ENCODE measurements at regions not wholly inside any gene's neighbourhood (a gene's known extent, or its start where the extent isn't known, plus 50 kb on each side); places are given as distances from the start of the nearest gene placed in this dataset.

DNA sequence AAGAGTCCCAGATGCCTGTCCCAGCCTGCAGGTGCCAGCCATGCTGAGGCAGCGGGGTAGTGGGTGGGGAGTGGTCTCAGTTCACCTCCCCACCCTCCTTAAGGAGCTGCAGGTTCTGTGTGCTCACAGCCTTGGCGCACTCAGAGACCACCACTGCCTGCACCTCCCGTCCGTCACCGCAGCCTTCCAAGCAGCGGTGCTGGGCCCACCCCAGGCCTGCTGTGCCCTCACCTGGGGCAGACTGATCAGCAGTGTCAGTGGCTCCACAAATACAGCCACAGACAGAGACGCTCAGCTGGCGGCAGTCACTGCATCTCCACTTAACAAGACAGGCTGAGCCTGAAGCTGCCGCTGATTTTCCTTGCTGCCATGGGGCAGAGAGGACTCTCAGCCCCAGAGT is 120.2 kb downstream of the RFLNA start:
- DNase-seq (ENCODE audit: low read depth): no peak

DNA sequence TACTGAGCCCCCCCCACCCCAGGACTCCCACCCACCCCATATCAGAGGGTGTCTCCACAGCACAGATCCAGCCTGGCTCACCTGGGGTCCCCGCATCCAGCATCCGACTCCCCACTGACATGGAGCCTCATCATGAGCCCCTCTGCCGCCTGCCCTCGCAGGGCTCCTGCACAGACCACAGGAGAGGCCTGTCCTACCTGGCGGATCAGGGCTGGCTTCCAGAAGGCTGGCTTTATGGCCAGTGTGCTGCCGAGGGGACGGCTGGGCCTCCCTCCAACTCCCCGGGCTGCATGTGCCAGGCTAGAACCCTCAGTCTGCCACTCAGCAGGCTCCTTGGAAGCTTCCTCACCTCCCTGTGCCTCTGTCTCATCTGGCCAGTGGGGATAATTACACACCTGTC is 119.0 kb downstream of the RFLNA start:
- DNase-seq (ENCODE audit: low read depth): no peak

DNA sequence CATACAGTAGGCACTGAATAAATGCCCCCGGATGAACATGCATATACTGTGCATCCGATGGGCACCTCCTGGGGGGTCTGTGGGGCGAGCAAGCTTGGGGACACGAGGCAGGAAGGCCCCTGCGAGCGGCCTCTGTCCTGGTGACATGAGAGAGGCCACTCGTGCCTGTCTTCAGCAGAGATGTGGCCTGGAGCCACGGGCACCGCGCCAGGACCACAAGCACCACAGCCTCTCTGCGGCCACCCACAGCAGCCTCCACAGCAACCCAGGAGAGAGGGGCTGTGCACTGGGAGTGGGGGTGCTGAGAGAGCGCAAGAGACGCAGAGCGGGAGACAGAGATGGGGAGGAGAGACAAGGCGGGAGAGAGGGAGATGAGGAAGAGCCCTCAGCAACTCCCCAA is 118.5 kb downstream of the RFLNA start:
- DNase-seq (ENCODE audit: low read depth): peak; percentile 53

DNA sequence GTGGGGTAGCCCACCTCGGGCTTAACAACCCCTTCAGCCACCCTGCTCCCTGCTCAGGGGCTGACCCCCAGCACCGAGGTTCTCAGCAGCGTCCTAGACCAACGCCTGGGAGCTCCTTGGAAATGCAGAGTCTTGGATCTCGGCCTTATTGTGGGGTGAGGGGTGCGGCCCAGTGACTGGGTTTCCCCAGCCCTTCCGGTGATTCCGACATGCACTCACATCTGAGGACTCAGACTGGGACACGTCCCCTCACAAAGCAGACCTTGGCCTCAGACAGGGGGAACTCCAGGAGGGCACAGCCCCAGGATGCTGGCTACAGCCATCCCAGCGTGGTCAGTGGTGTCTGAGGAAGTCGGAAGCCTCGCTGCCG is 117.7 kb downstream of the RFLNA start:
- DNase-seq (ENCODE audit: low read depth): no peak

DNA sequence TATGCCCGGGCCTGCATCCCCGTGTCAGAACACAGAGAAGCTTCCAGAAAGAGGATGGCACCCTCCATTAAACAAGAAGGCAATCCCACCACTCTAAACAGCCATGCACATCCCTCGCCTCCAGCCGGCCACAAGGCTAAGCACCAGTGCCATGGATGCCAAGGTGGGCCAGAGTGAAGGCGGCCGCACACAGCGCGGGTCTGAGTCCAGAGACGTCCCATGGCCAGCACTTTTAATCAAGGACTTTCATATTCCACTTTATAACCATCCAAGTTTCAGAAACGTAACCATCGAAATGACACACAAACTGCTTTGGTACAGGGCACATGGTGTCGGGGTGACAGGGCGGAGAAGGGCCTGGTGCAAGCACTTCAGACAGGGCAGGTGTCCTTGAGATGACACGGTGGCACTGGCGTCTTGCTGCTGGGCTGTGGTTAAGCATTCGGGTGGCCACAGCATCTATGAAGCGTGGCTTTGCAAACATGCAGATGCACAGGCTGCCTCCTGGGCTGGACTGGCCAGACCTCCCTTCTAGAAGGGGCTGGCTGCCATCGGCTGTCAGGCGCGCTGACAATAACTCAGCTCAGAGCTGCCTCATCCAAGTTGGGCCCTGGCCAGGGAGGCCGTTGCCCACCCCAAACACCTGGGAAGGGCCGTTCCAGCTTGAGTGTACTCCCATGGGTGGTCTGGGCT is 117.2 kb downstream of the RFLNA start:
- DNase-seq (ENCODE audit: low read depth): peak; percentile 76

DNA sequence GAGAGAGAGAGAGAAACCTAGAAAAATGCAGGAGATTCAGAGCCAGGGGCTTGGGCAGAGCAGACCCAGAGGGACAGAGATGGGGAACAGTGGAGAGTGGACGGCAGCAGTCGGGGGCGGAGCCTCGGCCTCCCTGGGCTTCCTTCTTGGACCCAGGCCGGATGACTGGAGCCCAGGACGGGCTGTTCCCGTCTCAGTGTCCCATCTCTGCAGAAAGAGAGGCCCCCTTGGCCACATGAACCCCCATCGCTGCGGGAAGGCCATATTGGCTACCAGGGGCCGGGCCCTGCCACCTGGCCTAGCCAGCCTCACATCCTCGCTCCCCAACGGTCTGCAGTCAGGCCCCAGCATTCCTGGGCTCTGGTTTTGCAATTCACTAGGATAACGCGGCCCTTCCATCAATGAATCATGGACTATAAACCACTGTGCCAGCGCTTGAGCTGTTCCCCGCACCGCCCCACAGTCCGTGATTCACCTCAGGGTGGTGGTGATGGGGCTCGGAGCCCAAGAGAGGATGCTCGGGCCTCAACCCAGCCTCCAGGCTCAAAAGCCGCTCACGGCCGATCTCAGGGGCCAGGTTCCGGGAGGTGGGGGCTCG is 116.5 kb downstream of the RFLNA start:
- peak; percentile 85 for DNase-seq (ENCODE audit: low read depth)

DNA sequence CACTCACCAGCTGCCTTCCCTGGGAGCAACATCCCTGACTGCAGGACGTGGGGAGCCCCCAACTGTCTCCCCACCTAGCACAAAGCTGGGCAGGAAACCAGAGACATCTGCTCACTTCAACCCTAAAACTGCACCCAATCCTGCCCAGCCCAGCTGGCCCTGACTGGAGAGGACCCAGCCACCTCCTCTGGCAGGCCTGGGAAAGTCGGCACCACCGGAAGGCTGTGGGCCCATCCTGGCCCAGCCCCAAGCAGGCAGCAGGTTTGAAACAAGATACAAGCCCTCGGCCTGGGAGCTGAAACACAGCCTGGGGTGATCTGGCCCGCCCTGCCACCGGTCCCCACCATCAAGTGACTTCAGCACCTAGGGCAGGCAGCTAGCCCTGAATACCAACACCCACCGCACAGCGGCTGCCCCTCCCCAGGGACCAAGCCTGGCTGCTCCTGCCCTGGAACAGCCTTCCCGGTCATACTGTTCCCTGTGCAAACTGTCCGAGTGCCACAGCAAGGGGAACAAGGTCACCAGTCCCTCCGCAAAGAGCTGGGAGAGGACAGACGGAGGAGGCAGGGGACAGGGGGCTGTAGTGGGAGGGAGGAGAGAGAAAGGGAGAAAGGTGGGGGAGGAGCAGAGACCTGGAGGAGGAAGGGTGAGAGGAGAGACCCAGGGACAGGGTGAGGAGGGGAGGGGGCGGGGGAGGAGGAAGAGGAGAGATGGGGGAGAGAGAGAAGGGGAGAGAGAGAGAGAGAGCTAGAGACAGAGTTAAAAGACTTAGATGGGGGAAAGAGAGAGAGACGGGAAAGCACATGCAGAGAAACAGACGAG is 115.7 kb downstream of the RFLNA start:
- peak; percentile 67 for DNase-seq (ENCODE audit: low read depth)

DNA sequence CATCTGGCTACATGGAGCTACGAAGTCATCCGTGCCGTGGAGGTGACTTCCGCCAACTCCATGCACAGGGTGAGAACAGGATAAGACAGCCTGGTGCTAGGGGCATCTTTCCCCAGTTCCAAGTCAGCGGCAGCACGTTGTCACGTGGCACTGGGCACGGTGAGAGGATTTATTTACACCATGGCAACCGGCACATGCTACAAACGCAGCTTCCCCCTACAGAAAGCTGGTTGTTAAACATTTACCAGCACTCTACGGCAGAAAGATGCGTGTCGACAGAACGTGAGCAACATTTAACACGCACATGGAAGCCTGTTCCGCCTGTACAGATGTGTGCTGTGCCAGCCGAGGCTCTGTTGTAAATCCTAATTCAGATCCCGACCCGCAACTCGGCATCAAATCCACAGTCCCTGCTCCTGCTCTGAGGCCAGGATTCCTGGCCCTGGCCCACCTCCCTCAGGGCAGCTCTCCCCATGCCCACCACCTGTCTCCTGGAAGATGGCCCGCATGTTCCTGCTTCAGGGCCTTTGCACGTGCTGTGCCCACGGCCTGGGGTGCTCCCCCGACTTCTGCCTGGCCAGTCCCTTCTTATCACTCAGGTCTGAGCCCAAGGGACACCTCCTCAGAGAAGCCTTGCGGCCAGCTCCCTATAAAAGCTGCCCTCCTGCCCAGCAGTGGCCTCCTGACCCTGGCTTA is 114.1 kb downstream of the RFLNA start:
- DNase-seq (ENCODE audit: low read depth): no peak

DNA sequence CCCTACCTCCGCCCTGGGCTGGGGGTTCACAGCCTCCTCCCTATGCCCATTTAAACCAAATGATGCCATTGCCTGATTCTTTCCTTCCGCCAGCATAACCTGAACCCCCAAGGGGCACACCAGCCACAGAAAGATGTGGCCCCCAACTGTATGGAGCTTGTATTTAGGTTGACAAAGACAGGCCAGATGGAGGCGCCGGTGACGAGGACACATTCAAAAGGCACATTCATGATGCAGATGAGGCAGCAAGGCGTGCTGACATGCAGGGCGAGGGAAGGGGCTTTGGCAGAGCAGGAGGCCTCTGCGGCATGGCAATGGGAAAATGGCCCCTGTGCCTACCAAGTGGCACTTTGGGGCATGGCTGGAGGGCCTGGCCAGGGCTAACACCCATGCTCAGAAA is 112.2 kb downstream of the RFLNA start:
- DNase-seq (ENCODE audit: low read depth): no peak

DNA sequence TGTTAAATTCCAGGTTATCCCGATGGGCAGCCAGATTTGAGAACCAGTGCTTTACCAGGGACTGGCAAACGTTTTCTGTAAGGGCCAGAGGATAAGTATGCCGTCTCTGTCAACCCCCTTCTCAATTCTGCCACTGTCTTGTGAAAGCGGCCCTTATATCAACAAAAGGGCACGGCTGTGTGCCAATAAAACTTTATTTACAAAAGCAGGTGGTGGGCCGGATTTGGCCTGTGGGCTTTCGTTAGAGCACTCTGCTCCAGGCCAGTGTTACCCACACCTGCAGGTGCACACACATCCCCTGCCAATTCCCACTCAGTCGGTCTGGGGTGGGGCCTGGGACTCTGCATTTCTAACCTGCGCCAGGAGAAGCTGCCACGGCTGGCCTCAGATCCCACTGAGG is 111.2 kb downstream of the RFLNA start:
- no peak for DNase-seq (ENCODE audit: low read depth)

DNA sequence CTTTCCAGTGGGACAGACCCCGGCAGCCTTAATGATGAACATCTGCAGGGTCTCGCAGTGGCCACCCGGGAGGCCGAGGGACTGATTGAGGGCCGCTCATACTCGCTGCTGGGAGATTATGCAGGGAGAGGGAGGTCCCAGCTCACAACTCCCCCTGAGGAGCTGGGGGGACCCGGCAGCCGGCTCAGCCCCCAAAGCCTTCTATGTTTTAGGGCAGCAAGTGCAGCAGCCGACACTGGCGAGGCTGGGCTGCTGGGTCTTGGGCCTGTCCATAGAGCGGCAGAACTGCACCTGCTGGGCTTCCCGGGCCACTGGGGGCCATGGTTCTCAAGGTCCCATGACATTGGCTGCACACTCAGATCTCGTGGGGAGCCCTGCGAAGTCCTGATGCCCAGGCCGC is 110.7 kb downstream of the RFLNA start:
- no peak for DNase-seq (ENCODE audit: low read depth)

DNA sequence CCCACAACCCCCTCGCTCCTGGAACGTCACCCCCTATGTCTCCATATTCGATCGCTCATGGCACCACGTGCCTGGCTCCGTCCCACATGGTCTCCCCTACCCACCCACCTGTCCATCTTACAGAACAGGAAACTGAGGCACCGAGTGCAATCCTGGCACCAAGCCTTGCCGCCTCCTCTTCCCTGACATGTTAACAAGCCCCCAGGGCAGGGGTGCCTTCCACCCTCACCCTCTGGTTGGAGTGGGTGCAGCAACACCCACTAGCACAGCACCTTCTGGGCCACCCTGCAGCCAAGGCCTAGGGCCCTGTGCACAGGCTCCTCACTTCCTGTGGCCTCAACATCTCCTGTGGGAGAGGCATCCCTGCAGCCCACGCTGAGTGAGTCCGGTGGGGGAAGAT is 110.3 kb downstream of the RFLNA start:
- no peak for DNase-seq (ENCODE audit: low read depth)

DNA sequence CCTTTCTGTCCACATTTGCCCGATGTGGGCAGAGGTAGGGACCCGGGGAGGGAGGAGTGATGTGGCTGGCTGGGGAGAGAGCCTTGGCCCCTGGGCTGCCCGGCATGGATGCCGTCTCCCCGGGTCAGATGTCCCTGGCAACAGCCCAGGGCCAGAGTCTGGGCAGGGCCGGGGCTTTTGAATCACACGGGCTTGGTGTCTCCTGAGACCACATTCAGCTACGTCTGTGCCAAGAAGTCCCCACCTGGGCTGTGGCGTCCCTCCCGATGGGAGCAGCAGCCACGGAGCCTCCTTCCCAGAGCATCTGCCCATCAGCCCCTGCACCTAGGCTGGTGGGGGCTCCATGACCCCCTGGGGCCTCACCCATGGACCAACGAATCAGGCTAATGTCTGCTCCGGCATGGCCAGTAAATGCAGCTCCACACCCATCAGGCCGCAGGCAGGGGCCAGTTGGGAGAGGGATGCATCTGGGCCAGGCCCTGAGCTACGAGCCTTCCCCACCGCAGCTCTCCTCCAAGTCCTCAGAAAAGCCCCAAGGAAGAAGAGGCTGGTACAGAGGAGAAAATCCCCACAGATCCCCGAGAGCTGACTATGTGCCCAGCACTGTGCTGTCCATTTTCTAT is 109.4 kb downstream of the RFLNA start:
- peak; percentile 65 for DNase-seq (ENCODE audit: low read depth)

DNA sequence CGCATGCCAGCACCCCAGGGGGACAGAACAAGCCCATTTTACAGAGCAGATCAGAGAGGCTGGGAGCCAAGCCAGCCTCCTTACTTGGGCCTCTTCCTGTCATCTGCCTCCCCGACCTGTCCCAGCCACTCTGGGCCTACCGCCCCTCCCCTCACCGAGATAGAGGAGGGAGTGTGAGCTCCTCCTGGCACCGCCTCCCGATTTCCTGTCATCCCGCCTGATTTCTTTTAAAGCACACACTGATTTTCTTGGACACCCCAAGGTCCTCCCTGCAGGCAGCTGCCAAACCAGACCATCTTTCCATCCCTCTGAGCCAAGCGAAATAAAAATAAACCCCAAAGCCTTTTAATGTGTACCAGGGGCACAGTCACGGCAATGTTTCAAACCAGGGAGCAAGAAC is 108.4 kb downstream of the RFLNA start:
- no peak for DNase-seq (ENCODE audit: low read depth)

DNA sequence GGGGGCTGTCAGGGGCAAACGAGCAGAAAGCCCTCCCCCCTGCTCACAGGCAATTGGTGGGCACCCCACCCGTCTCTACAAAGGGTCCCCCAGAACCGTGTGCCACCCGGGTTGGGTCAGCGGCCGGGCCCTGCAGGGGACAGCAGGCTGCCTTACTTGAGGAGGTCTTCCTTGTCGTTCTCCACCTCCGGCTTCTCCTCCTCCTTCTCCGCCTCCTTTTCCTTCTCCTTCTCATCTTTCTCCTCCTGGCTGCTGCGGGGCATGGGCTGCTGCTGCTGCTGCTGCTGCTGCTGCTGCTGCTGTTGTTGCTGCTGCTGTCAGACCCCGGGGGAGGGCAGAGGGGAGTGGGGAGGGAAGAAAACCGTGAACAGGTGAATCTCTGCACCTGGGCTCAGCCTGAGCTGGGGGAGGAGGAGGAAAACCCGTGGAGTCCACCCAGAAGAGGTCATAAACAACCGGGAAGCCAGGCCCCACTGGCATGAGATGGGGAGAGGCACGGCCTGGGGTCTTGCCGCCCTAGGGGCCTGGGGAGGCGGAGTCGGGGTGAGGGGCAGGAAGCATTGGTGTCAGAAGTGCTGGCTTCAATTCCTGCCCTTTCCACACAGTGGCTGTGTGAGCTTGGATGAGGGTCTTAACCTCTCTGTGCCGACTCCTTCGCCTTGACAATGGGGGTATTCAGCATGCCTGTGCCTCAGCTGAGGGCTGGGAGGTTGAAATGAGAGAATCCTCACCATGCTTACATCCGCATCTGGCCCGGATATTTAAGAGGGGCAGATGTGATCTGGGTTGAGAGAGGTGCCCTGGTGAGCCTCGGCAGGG is 107.6 kb downstream of the RFLNA start:
- no peak for DNase-seq (ENCODE audit: low read depth)

DNA sequence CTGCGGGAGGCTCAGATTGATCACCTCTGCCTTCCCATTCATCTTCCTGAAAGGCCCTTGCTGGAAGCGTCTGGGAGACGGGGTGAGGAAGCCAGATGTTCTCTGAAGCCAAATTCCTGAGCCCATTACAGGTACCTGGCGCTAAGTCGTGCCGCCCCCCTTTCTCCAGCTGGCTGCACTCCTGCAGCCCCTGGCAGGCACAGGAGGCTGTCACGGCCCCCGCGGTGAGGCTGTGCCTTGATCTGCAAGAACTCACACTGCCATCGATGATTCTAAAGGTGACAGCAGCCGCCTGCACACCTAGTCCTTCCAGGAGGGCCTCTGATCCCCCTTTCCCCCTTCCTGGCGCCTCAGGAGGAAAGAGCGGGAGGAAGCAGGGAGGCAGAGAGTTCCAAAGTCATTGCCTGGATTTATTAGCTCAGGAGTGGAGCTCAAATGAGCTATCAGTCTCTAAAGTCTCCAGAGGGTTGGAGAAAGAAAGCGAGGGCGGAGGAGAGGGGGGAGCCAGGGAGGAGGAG is 106.9 kb downstream of the RFLNA start:
- DNase-seq (ENCODE audit: low read depth): no peak

DNA sequence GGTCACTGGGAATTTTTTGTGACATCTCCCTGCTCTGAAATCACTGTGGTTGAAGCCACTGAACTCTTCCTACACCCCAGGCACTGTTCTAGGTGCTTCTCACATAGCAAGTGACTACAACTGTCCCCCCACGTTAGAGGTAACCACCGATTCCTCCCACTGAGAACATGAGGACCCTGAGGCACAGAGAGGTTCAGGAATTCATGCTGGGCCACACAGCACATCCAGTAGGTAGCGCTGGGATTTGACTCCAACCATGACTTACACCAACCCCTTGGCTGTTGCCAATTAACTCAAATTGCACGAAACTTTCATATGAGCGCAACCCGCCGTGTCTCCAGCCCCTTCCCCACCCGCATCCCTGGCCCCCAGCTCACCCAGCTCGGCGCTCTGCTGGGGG is 105.2 kb downstream of the RFLNA start:
- DNase-seq (ENCODE audit: low read depth): no peak

DNA sequence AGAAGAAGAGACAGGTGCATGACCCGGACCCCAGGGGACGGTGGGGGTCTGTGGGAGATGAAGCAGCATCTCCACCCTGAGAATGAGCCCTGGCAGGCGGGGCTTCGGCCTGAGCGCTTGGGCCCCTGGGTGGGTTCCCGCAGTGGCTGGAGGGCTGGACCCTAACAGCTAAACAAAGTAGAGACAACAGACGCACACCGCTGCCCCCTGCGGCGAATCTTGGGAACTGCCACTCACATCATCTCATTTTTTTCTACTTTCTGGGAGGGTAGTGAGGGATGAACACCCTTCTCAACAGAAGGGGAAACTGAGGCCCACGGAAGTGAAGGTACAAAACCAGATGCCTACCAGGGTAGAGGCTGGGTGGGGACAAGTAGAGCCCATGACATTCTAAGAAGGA is 104.7 kb downstream of the RFLNA start:
- DNase-seq (ENCODE audit: low read depth): no peak

DNA sequence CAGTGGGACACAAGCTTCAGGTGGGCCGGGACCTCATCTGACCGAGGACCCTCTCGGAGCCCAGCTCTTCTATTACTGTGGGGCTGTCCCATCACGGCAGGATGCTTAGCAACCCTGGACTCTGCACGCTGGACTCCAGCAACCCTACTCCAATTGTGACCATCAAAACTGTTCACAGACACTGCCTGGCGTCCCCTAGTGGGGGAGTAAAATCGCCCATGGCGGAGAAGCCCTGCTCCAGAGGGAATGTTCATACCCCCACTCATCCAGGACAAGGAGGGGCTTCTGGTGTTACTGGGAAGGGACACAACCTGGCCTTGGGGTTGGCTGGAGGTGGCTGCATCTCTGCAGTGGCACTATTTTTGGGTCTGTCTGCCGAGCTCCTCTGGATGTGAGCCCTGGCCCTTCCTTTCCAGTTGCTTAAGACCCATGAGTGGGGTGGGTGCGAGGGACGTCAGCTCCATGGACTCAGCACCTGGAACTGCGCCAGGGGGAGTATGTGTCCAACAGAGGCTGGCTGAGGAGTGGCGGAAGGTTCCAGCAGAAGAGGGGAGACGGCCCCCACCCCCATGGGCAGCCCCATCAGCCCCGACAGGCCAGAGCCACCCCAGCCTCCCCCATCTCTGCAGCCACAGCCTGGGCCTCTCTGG is 103.8 kb downstream of the RFLNA start:
- DNase-seq (ENCODE audit: low read depth): no peak

All from myocyte (in vitro differentiated cells).